Keratinocyte (primary cell): ENCODE measurements at regions not wholly inside any gene's neighbourhood (a gene's known extent, or its start where the extent isn't known, plus 50 kb on each side); places are given as distances from the start of the nearest gene placed in this dataset.
A peak's percentile ranks its signal among the peaks of the same experiment; 100 is the strongest.

Experiments used
- DNase-seq: peaks from one replicate; pipeline ENCODE4 v3.0.0-alpha.2; 2011; ENCODE audit warnings: low read depth, missing footprints, low spot score
- FAIRE-seq: peaks from 2 replicates; lab custom pipeline; 2011; peaks lifted over from hg19 to GRCh38; lab: Jason Lieb, UNC
- H2AFZ ChIP-seq: 2 replicates; pipeline ENCODE4 v1.6.0; 2012; ENCODE audit warnings: low read length, control low read depth, inconsistent platforms; ENCODE audit not compliant: control insufficient read depth
- H3K27ac ChIP-seq: 2 replicates; pipeline ENCODE4 v1.5.1; 2011; ENCODE audit warnings: low read length; ENCODE audit not compliant: control insufficient read depth, insufficient read depth
- H3K27me3 ChIP-seq: 3 replicates; pipeline ENCODE4 v1.6.0; 2011; ENCODE audit warnings: low read length; ENCODE audit not compliant: control insufficient read depth, insufficient read depth; ENCODE audit errors: extremely low read depth
- H3K36me3 ChIP-seq, 2 experiments: 2 replicates in 1 of 2; 3 replicates in 1 of 2; pipeline ENCODE4 v1.5.1; 2011; ENCODE audit warnings: low read length in 2 of 2, mild to moderate bottlenecking in 1 of 2; ENCODE audit not compliant: control insufficient read depth in 2 of 2, insufficient read depth in 2 of 2; ENCODE audit errors: extremely low read depth in 1 of 2
- H3K4me1 ChIP-seq: 3 replicates; pipeline ENCODE4 v1.5.1; 2011; ENCODE audit warnings: low read length; ENCODE audit not compliant: control insufficient read depth, insufficient read depth; ENCODE audit errors: extremely low read depth
- H3K4me2 ChIP-seq: 3 replicates; pipeline ENCODE4 v1.6.0; 2011; ENCODE audit warnings: low read depth, low read length; ENCODE audit not compliant: control insufficient read depth, insufficient read depth; ENCODE audit errors: extremely low read depth
- H3K4me3 ChIP-seq, 3 experiments: fragments of 200-600 bp in 1 of 3; sonication (generic) in 1 of 3; 2 replicates in 2 of 3; 3 replicates in 1 of 3; pipeline ENCODE4 v1.5.1; 2011 to 2016; ENCODE audit warnings: low read length in 3 of 3, mild to moderate bottlenecking in 3 of 3, control low read depth in 2 of 3, inconsistent platforms in 1 of 3, low read depth in 1 of 3, mixed read lengths in 1 of 3, mixed run types in 1 of 3, moderate library complexity in 1 of 3; ENCODE audit not compliant: control insufficient read depth in 2 of 3, insufficient read depth in 2 of 3; ENCODE audit errors: extremely low read depth in 1 of 3
- H3K79me2 ChIP-seq: 2 replicates; pipeline ENCODE4 v1.6.0; 2012; ENCODE audit warnings: low read length; ENCODE audit not compliant: control insufficient read depth, insufficient read depth
- H3K9ac ChIP-seq: 3 replicates; pipeline ENCODE4 v1.6.0; 2011; ENCODE audit warnings: low read length; ENCODE audit not compliant: control insufficient read depth, insufficient read depth; ENCODE audit errors: extremely low read depth
- H3K9me1 ChIP-seq: 3 replicates; pipeline ENCODE4 v1.6.0; 2011; ENCODE audit warnings: low read length; ENCODE audit not compliant: control insufficient read depth, insufficient read depth; ENCODE audit errors: extremely low read depth
- H3K9me3 ChIP-seq: 2 replicates; pipeline ENCODE4 v1.5.1; 2012; ENCODE audit warnings: low read depth, low read length; ENCODE audit not compliant: control insufficient read depth
- H4K20me1 ChIP-seq: 3 replicates; pipeline ENCODE4 v1.6.0; 2011; ENCODE audit warnings: low read length; ENCODE audit not compliant: control insufficient read depth, insufficient read depth; ENCODE audit errors: extremely low read depth
- CTCF ChIP-seq, 3 experiments: IDR thresholded peaks in 1 of 3; conservative IDR thresholded peaks in 1 of 3; optimal IDR thresholded peaks in 1 of 3; 2 replicates in 2 of 3; 3 replicates in 1 of 3; pipeline versions ENCODE3 to v1.5.1; 2011; ENCODE audit warnings: low read length in 3 of 3, mild to moderate bottlenecking in 3 of 3, moderate library complexity in 2 of 3, control low read depth in 1 of 3, inconsistent platforms in 1 of 3; ENCODE audit not compliant: insufficient read depth in 2 of 3; ENCODE audit errors: extremely low read depth in 1 of 3
- EZH2 ChIP-seq: IDR thresholded peaks from one replicate; pipeline ENCODE4 v1.6.1; 2012; ENCODE audit warnings: inconsistent platforms, mild to moderate bottlenecking, low read length, moderate library complexity
- dilution Hi-C: fragments of 300-500 bp; cut with MboI; formaldehyde crosslinking; loops from one replicate; pipeline ENCODE4 v1.7.0; 2020; ENCODE audit warnings: low sequenced_read_pairs; ENCODE audit not compliant: extremely low pct_ligation_motif_present

- H3K9me1 ChIP-seq = no peaks in the 10 kb centered on the region
- peaks cover 17% of the 10 kb centered on the region for H3K79me2 ChIP-seq
- H3K9ac ChIP-seq = peak overlapping the region; percentile 13
- peak overlapping the region in 1 of 3 experiments; percentile 14 for H3K4me3 ChIP-seq
- DNase-seq (no peak), FAIRE-seq (peak; percentile 36)
- peaks cover 39% of the 10 kb centered on the region for H3K4me1 ChIP-seq
- no peak overlapping the region for H2AFZ ChIP-seq
- peaks cover 2% of the 10 kb centered on the region for H3K9me3 ChIP-seq
- no peaks in the 10 kb centered on the region for H4K20me1 ChIP-seq
- no peaks in the 10 kb centered on the region for H3K36me3 ChIP-seq
- H3K4me2 ChIP-seq = peak overlapping the region; percentile 80
- TF ChIP-seq EZH2 (no peak), CTCF (optimal IDR thresholded peaks at IDR 0.05 in 1 of 3, IDR thresholded peaks at IDR 0.05 in 1 of 3, conservative IDR thresholded peaks at IDR 0.05 in 1 of 3; ENCODE audit: extremely low read depth in 1 of 3, insufficient read depth in 2 of 3, low read length in 3 of 3) (no peak)
- H3K27ac ChIP-seq = peak overlapping the region; percentile 91
- H3K27me3 ChIP-seq = no peaks in the 10 kb centered on the region
- dilution Hi-C loops = no loop called here
These were observed 146.4 kb downstream of the IRS1 start for GRCh38 chr2:226652983-226653765.

- Histone ChIP-seq H3K4me2 (peak overlapping the region; percentile 80), H3K9ac (peak overlapping the region; percentile 74), H3K27ac (peak overlapping the region; percentile 91), H3K27me3 (no peaks in the 10 kb centered on the region), H2AFZ (no peak overlapping the region), H3K36me3 (no peaks in the 10 kb centered on the region), H4K20me1 (no peaks in the 10 kb centered on the region), H3K79me2 (peaks cover 17% of the 10 kb centered on the region), H3K4me3 (peak overlapping the region; percentile 42 to 84 (median 58)), H3K9me1 (no peaks in the 10 kb centered on the region), H3K4me1 (peaks cover 39% of the 10 kb centered on the region), H3K9me3 (peaks cover 2% of the 10 kb centered on the region)
- TF ChIP-seq CTCF (optimal IDR thresholded peaks at IDR 0.05 in 1 of 3, IDR thresholded peaks at IDR 0.05 in 1 of 3, conservative IDR thresholded peaks at IDR 0.05 in 1 of 3; ENCODE audit: extremely low read depth in 1 of 3, insufficient read depth in 2 of 3, low read length in 3 of 3) (no peak), EZH2 (no peak)
- FAIRE-seq (peak; percentile 93), DNase-seq (peak; percentile 71)
- dilution Hi-C loops = no loop called here
These were observed 147.3 kb downstream of the IRS1 start for GRCh38 chr2:226652369-226652768.
